Breast epithelium (tissue), 4 donors: ENCODE measurements at regions not wholly inside any gene's neighbourhood (a gene's known extent, or its start where the extent isn't known, plus 50 kb on each side); places are given as distances from the start of the nearest gene placed in this dataset.

Experiments used
- DNase-seq, 2 donors: peaks; one replicate each; pipeline ENCODE4 v3.0.0-alpha.2; 2019; ENCODE audit warnings: low spot score in 2 of 2
- H3K27ac ChIP-seq, 2 donors: fragments of 200-600 bp; sonication (generic) in 1 of 2; one replicate each; pipeline ENCODE4 v1.5.1; 2016 to 2019; ENCODE audit warnings: mild to moderate bottlenecking in 1 of 2
- H3K27me3 ChIP-seq, 2 donors: fragments of 200-600 bp; sonication (generic) in 1 of 2; one replicate each; pipeline versions ENCODE4 v1.5.1 to v1.6.0; 2017 to 2019; ENCODE audit warnings: control low read depth in 1 of 2, mild to moderate bottlenecking in 1 of 2
- H3K36me3 ChIP-seq: fragments of 200-600 bp; one replicate; pipeline ENCODE4 v1.5.1; 2019
- H3K4me1 ChIP-seq, 2 donors: fragments of 200-600 bp; sonication (generic); one replicate each; pipeline ENCODE4 v1.5.1; 2016 to 2019; ENCODE audit warnings: control low read depth in 1 of 2
- H3K4me3 ChIP-seq, 3 donors: fragments of 200-600 bp; sonication (generic); 1 replicate in 2 of 3; 2 replicates in 1 of 3; pipeline ENCODE4 v1.5.1; 2016 to 2019; ENCODE audit warnings: mild to moderate bottlenecking in 3 of 3, moderate library complexity in 2 of 3
- H3K9me3 ChIP-seq, 2 donors: fragments of 200-600 bp; sonication (generic) in 1 of 2; one replicate each; pipeline ENCODE4 v1.5.1; 2016 to 2019; ENCODE audit warnings: control low read depth in 1 of 2
- CTCF ChIP-seq, 3 donors: fragments of 450-650 bp; IDR thresholded peaks; one replicate each; pipeline ENCODE4 v1.5.1; 2016 to 2017; ENCODE audit warnings: antibody characterized with exemption in 3 of 3, mild to moderate bottlenecking in 3 of 3, moderate library complexity in 3 of 3
- POLR2A ChIP-seq: fragments of 450-650 bp; IDR thresholded peaks from one replicate; pipeline ENCODE4 v1.6.1; 2016; ENCODE audit warnings: antibody characterized with exemption, mild to moderate bottlenecking, moderate library complexity
- POLR2AphosphoS5 ChIP-seq, 3 donors: sonication (generic); formaldehyde crosslinking; IDR thresholded peaks; one replicate each; pipeline ENCODE4 v1.6.1; 2017; ENCODE audit warnings: antibody characterized with exemption in 3 of 3
- intact Hi-C: fragments of 100-400 bp; cut with DNase I; formaldehyde crosslinking; loops from one replicate; pipeline ENCODE4 v1.15.1; 2023; ENCODE audit warnings: low total_unique reads

- Histone ChIP-seq H3K27ac (no peak overlapping the region), H3K36me3 (no peaks in the 10 kb centered on the region), H3K27me3 (peaks cover 0 to 13% of the 10 kb centered on the region in 2 donors), H3K4me3 (no peak overlapping the region), H3K9me3 (no peaks in the 10 kb centered on the region), H3K4me1 (no peaks in the 10 kb centered on the region)
- TF ChIP-seq POLR2AphosphoS5 (IDR thresholded peaks at IDR 0.05) (no peak), POLR2A (no peak), CTCF (IDR thresholded peaks at IDR 0.05) (no peak)
- intact Hi-C loops: no loop called here
- DNase-seq: no peak
Measured at GRCh38 chr7:67595431-67596180, 599.0 kb downstream of the TYW1 start.

GRCh38 chr7:67597161-67597560 is 600.5 kb downstream of the TYW1 start:
- Histone ChIP-seq H3K36me3 (no peaks in the 10 kb centered on the region), H3K27ac (no peak overlapping the region), H3K4me1 (no peaks in the 10 kb centered on the region), H3K9me3 (no peaks in the 10 kb centered on the region), H3K4me3 (no peak overlapping the region), H3K27me3 (peaks cover 0 to 16% of the 10 kb centered on the region in 2 donors)
- TF ChIP-seq POLR2AphosphoS5 (IDR thresholded peaks at IDR 0.05): no peak
- DNase-seq: no peak
- intact Hi-C loops: no loop called here

GRCh38 chr7:67598469-67598868 is 601.8 kb downstream of the TYW1 start:
- Histone ChIP-seq H3K9me3 (no peaks in the 10 kb centered on the region), H3K27me3 (peaks cover 0 to 16% of the 10 kb centered on the region in 2 donors), H3K4me3 (no peak overlapping the region), H3K4me1 (no peaks in the 10 kb centered on the region), H3K27ac (no peak overlapping the region), H3K36me3 (no peaks in the 10 kb centered on the region)
- intact Hi-C loops: no loop called here
- DNase-seq: no peak
- TF ChIP-seq POLR2A (no peak), CTCF (IDR thresholded peaks at IDR 0.05) (no peak), POLR2AphosphoS5 (IDR thresholded peaks at IDR 0.05) (no peak)

GRCh38 chr7:67599331-67600062 is 602.9 kb downstream of the TYW1 start:
- intact Hi-C loops: no loop called here
- TF ChIP-seq POLR2A (no peak), CTCF (IDR thresholded peaks at IDR 0.05) (no peak), POLR2AphosphoS5 (IDR thresholded peaks at IDR 0.05) (no peak)

GRCh38 chr7:67602246-67602887 is 605.7 kb downstream of the TYW1 start:
- H3K9me3 ChIP-seq: peaks cover 10 to 14% of the 10 kb centered on the region in 2 donors
- no peak for TF ChIP-seq POLR2A
- TF ChIP-seq CTCF (IDR thresholded peaks at IDR 0.05): no peak
- no peak for TF ChIP-seq POLR2AphosphoS5 (IDR thresholded peaks at IDR 0.05)

More at GRCh38 chr7:67599331-67600062, 602.9 kb downstream of the TYW1 start:
- no peak overlapping the region for H3K4me3 ChIP-seq
- H3K36me3 ChIP-seq: no peaks in the 10 kb centered on the region
- peaks cover 0 to 8% of the 10 kb centered on the region in 2 donors for H3K27me3 ChIP-seq
- no peak overlapping the region for H3K27ac ChIP-seq
- no peak for DNase-seq
- H3K9me3 ChIP-seq: no peaks in the 10 kb centered on the region
- H3K4me1 ChIP-seq: no peaks in the 10 kb centered on the region

More at GRCh38 chr7:67602246-67602887, 605.7 kb downstream of the TYW1 start:
- Histone ChIP-seq H3K27ac (no peak overlapping the region), H3K27me3 (peaks cover 0 to 8% of the 10 kb centered on the region in 2 donors), H3K4me3 (no peak overlapping the region), H3K36me3 (no peaks in the 10 kb centered on the region), H3K4me1 (no peaks in the 10 kb centered on the region)
- no peak for DNase-seq
- intact Hi-C loops: no loop called here
